AG10803 (cell line): ENCODE measurements at regions not wholly inside any gene's neighbourhood (a gene's known extent, or its start where the extent isn't known, plus 50 kb on each side); places are given as distances from the start of the nearest gene placed in this dataset.

Source experiments
- DNase-seq: peaks from one replicate; pipeline ENCODE4 v3.0.0; 2010; ENCODE audit warnings: low read depth
- H3K4me3 ChIP-seq: 2 replicates; pipeline ENCODE4 v1.5.1; 2011; ENCODE audit warnings: mild to moderate bottlenecking, low read length, control low read depth
- CTCF ChIP-seq: conservative IDR thresholded peaks from 2 replicates; pipeline ENCODE4 v1.5.1; 2011; ENCODE audit warnings: mild to moderate bottlenecking, low read length, control low read depth, inconsistent platforms

- peak; percentile 4 for DNase-seq
- no peak overlapping the region for H3K4me3 ChIP-seq
- TF ChIP-seq CTCF, result no peak
Observed at GRCh38 chrX:35040871-35041270, 98.3 kb downstream of the FAM47B start.

DNA sequence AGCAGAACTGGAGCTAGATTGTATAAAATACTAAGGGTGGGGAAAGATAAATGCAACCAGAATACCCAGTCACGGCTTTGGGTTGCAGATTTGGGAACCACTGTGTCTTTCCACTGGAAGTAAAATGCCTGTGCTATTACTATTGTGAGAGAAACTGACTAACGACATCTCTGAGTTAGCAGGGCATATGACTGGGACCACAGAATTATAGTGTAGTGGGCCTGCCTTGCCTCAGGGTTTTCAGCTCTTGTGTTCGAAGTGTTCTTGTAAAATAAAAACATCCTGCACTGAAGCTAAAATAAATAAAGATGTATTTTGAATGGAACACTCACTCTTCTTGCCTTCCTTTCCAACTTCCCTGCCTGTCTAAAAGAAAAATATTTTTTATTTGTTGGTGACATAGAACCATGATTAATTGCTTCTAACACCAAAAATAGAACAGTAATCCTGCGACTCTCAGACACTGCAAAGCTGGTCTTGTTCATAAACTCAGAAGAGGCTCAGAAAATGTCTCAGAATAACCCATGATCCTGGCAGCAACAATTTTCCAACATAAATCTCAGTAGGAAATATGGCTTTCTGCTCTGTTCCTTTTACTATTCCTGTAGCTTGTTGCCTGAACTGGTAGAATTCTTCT is 104.2 kb downstream of the FAM47B start:
- no peak for TF ChIP-seq CTCF
- no peak overlapping the region for H3K4me3 ChIP-seq
- DNase-seq, result no peak

- DNase-seq, result no peak
- TF ChIP-seq CTCF, result no peak
- no peak overlapping the region for H3K4me3 ChIP-seq
Observed at GRCh38 chrX:35076061-35076460, 133.5 kb downstream of the FAM47B start.

DNA sequence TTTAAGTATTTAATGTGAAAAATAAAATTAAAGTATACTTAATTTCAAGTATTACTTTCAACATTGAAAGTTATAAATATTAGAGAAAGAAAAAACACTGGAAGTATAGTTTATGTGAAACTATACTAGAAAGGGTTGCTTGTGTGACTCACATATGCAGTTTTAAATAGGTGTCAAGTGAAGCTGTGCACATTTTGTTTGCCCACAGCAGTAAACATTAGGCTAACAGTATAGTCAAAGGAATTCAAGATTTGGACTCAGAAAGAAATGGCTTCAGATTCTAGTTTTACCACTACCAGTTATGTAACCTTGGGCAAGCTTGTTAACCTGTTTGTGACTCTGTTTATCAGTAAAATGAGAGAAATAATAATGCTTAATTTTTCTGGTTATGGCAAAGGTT is 148.2 kb downstream of the FAM47B start:
- no peak for DNase-seq
- H3K4me3 ChIP-seq, result no peak overlapping the region
- TF ChIP-seq CTCF, result no peak

- peak; percentile 19; the same call in 1 of the 2 replicates for TF ChIP-seq CTCF
- no peak overlapping the region for H3K4me3 ChIP-seq
- peak; percentile 1 for DNase-seq
Observed at GRCh38 chrX:35098419-35098818, 155.8 kb downstream of the FAM47B start.

- no peak for DNase-seq
- H3K4me3 ChIP-seq, result no peak overlapping the region
- TF ChIP-seq CTCF, result no peak
Observed at GRCh38 chrX:35101901-35102300, 159.3 kb downstream of the FAM47B start.

DNA sequence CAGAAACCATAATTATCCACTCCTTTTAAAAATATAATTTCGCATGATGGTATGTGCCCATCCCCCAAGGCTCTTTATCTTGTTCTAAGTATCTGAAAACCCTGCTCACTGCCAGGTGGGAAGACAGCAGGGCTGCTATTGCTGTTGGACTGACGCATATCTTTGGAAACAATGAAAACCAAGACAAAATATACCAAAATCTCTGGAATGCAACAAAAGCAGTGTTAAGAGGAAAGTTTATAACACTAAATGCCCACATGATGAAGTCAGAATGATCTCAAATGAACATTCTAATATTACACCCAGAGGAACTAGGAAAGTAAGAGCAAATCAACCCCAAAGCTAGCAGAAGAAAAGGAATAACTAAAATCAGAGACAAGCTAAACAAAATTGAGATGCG is 162.0 kb downstream of the FAM47B start:
- DNase-seq, result no peak
- TF ChIP-seq CTCF, result no peak
- H3K4me3 ChIP-seq, result no peak overlapping the region
